Neural cell (in vitro differentiated cells): ENCODE measurements at regions not wholly inside any gene's neighbourhood (a gene's known extent, or its start where the extent isn't known, plus 50 kb on each side); places are given as distances from the start of the nearest gene placed in this dataset.

Source experiments
- H2AFZ ChIP-seq: fragments of 200-600, 300-800 bp; sonication (generic), shearing (Covaris generic); 2 replicates; pipeline ENCODE4 v1.6.0; 2014; ENCODE audit warnings: low read depth, mild to moderate bottlenecking, antibody characterized with exemption, low read length, moderate library complexity
- H3F3A ChIP-seq: fragments of 200-600 bp; shearing (Covaris generic); 2 replicates; pipeline ENCODE4 v1.6.1; 2016; ENCODE audit warnings: mild to moderate bottlenecking, moderate library complexity, mixed read lengths, antibody characterized with exemption, low read length; ENCODE audit not compliant: insufficient read depth, poor library complexity, severe bottlenecking
- H3K27ac ChIP-seq: fragments of 200-600, 300-800 bp; sonication (generic), shearing (Covaris generic); 2 replicates; pipeline ENCODE4 v1.5.1; 2014; ENCODE audit warnings: mild to moderate bottlenecking, low read length, moderate library complexity
- H3K27me3 ChIP-seq: fragments of 300-800, 200-600 bp; sonication (generic), shearing (Covaris generic); 2 replicates; pipeline ENCODE4 v1.6.0; 2014; ENCODE audit warnings: mild to moderate bottlenecking, low read depth, low read length, moderate library complexity; ENCODE audit not compliant: insufficient read depth
- H3K36me3 ChIP-seq: fragments of 300-800, 200-600 bp; sonication (generic), shearing (Covaris generic); 2 replicates; pipeline ENCODE4 v1.5.1; 2014; ENCODE audit warnings: mild to moderate bottlenecking, antibody characterized with exemption, low read length, moderate library complexity; ENCODE audit not compliant: insufficient read depth
- H3K4me2 ChIP-seq: fragments of 300-800, 200-600 bp; sonication (generic), shearing (Covaris generic); 2 replicates; pipeline ENCODE4 v1.6.0; 2014; ENCODE audit warnings: mild to moderate bottlenecking, low read length
- H3K4me3 ChIP-seq: fragments of 300-800, 200-600 bp; sonication (generic), shearing (Covaris generic); 2 replicates; pipeline ENCODE4 v1.5.1; 2014; ENCODE audit warnings: mild to moderate bottlenecking, low read length, moderate library complexity
- H3K79me2 ChIP-seq: fragments of 200-600 bp; shearing (Covaris generic); replicated peaks from 2 replicates; pipeline ENCODE4 v1.6.0; 2014; ENCODE audit warnings: mild to moderate bottlenecking, low read length, moderate library complexity; ENCODE audit not compliant: insufficient read depth
- H3K9ac ChIP-seq: fragments of 300-800, 200-600 bp; sonication (generic), shearing (Covaris generic); 2 replicates; pipeline ENCODE4 v1.6.1; 2016; ENCODE audit warnings: mild to moderate bottlenecking, low read length, mixed read lengths
- H3K9me2 ChIP-seq: fragments of 200-600 bp; shearing (Covaris generic); 2 replicates; pipeline ENCODE4 v1.6.1; 2016; ENCODE audit warnings: mild to moderate bottlenecking, low read length, mixed read lengths; ENCODE audit not compliant: insufficient read depth
- H3K9me3 ChIP-seq: fragments of 200-600, 300-800 bp; sonication (generic), shearing (Covaris generic); 2 replicates; pipeline ENCODE4 v1.6.1; 2016; ENCODE audit warnings: mild to moderate bottlenecking, mixed run types, low read length, moderate library complexity, mixed read lengths
- H4K20me1 ChIP-seq: fragments of 200-600 bp; shearing (Covaris generic); 2 replicates; pipeline ENCODE4 v1.6.1; 2016; ENCODE audit warnings: mild to moderate bottlenecking, mixed run types; ENCODE audit not compliant: insufficient read depth
- CTCF ChIP-seq: fragments of 450-650 bp; IDR thresholded peaks from 2 replicates; pipeline ENCODE4 v1.5.1; 2014; ENCODE audit warnings: antibody characterized with exemption, mild to moderate bottlenecking, moderate library complexity; ENCODE audit not compliant: poor library complexity, severe bottlenecking
- EP300 ChIP-seq: fragments of 450-650 bp; conservative IDR thresholded peaks from 2 replicates; pipeline ENCODE4 v1.6.1; 2014; ENCODE audit warnings: antibody characterized with exemption, mild to moderate bottlenecking, moderate library complexity; ENCODE audit not compliant: poor library complexity, severe bottlenecking
- EZH2 ChIP-seq: fragments of 200-600, 300-800 bp; shearing (Covaris generic), sonication (generic); IDR thresholded peaks from 2 replicates; pipeline ENCODE4 v1.6.1; 2014; ENCODE audit warnings: antibody characterized with exemption, low read length, borderline replicate concordance, mild to moderate bottlenecking; ENCODE audit not compliant: insufficient read depth, poor library complexity, severe bottlenecking
- MXI1 ChIP-seq: fragments of 450-650 bp; conservative IDR thresholded peaks from 2 replicates; pipeline ENCODE4 v1.6.1; 2014; ENCODE audit warnings: antibody characterized with exemption, mild to moderate bottlenecking; ENCODE audit not compliant: poor library complexity, severe bottlenecking
- POLR2AphosphoS5 ChIP-seq: IDR thresholded peaks from 2 replicates; pipeline ENCODE4 v1.6.1; 2012
- RAD21 ChIP-seq: fragments of 450-650 bp; conservative IDR thresholded peaks from 2 replicates; pipeline ENCODE4 v1.6.1; 2014; ENCODE audit warnings: antibody characterized with exemption, mild to moderate bottlenecking, moderate library complexity
- REST ChIP-seq: IDR thresholded peaks from 2 replicates; pipeline ENCODE4 v1.6.1; 2012; ENCODE audit warnings: borderline replicate concordance
- SMC3 ChIP-seq: fragments of 450-650 bp; conservative IDR thresholded peaks from 2 replicates; pipeline ENCODE4 v1.6.1; 2014; ENCODE audit warnings: antibody characterized with exemption, mild to moderate bottlenecking, moderate library complexity; ENCODE audit not compliant: poor library complexity
- TAF1 ChIP-seq: IDR thresholded peaks from 2 replicates; pipeline ENCODE4 v1.6.1; 2012; ENCODE audit warnings: low read depth

GRCh38 chr1:224489534-224490365 is 55.2 kb upstream of the WDR26 start:
- no peaks in the 10 kb centered on the region for H3K79me2 ChIP-seq
- no peak overlapping the region for H2AFZ ChIP-seq
- no peak overlapping the region for H3K9ac ChIP-seq
- no peaks in the 10 kb centered on the region for H3K36me3 ChIP-seq
- H3K4me2 ChIP-seq: no peak overlapping the region
- no peak overlapping the region for H3K4me3 ChIP-seq
- no peaks in the 10 kb centered on the region for H4K20me1 ChIP-seq
- TF ChIP-seq CTCF (no peak), TAF1 (no peak), SMC3 (no peak), EZH2 (no peak), POLR2AphosphoS5 (no peak), RAD21 (no peak), MXI1 (no peak), EP300 (no peak), REST (no peak)
- no peaks in the 10 kb centered on the region for H3K27me3 ChIP-seq
- H3K9me3 ChIP-seq: no peaks in the 10 kb centered on the region
- H3F3A ChIP-seq: no peaks in the 10 kb centered on the region
- no peak overlapping the region for H3K27ac ChIP-seq
- H3K9me2 ChIP-seq: no peaks in the 10 kb centered on the region

GRCh38 chr1:224490549-224491537 is 56.2 kb upstream of the WDR26 start:
- TF ChIP-seq POLR2AphosphoS5 (no peak), TAF1 (no peak), SMC3 (no peak)
- Histone ChIP-seq H4K20me1 (no peaks in the 10 kb centered on the region), H3K79me2 (no peaks in the 10 kb centered on the region), H2AFZ (no peak overlapping the region), H3F3A (no peaks in the 10 kb centered on the region), H3K9me2 (no peaks in the 10 kb centered on the region), H3K9ac (no peak overlapping the region), H3K4me3 (no peak overlapping the region), H3K9me3 (no peaks in the 10 kb centered on the region), H3K27me3 (no peaks in the 10 kb centered on the region), H3K27ac (no peak overlapping the region), H3K36me3 (no peaks in the 10 kb centered on the region), H3K4me2 (no peak overlapping the region)
